ENCODE measurements at regions not wholly inside any gene's neighbourhood (a gene's known extent, or its start where the extent isn't known, plus 50 kb on each side); places are given as distances from the start of the nearest gene placed in this dataset.

DNA sequence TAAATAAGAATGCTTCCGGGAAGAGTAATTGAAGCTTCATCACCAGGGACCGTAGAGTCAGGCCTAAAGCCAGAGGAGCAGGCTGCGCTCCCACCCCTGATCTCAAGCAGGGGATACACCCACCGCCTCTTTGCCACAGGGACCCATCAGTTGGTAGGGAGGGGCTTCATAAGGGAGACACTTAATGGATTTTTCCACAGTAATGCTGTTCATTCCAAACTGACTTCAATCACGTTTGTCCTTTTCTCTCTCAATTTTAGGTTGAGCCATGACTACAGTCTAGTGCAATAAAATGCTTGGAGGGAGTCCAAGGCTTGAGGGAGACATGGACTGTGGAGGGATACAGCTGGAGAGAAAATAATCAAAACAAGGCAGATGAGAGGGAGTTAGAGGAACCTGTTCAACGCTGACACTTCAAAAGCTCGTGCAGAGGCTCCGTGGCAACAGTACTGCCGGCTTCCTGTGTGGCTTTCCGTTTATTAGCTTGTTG, 111.5 kb downstream of the SEC16B start:
- peaks cover 9% of the 10 kb centered on the region for H3K9me3 Mint-ChIP-seq
- TF ChIP-seq, protein P1, sequence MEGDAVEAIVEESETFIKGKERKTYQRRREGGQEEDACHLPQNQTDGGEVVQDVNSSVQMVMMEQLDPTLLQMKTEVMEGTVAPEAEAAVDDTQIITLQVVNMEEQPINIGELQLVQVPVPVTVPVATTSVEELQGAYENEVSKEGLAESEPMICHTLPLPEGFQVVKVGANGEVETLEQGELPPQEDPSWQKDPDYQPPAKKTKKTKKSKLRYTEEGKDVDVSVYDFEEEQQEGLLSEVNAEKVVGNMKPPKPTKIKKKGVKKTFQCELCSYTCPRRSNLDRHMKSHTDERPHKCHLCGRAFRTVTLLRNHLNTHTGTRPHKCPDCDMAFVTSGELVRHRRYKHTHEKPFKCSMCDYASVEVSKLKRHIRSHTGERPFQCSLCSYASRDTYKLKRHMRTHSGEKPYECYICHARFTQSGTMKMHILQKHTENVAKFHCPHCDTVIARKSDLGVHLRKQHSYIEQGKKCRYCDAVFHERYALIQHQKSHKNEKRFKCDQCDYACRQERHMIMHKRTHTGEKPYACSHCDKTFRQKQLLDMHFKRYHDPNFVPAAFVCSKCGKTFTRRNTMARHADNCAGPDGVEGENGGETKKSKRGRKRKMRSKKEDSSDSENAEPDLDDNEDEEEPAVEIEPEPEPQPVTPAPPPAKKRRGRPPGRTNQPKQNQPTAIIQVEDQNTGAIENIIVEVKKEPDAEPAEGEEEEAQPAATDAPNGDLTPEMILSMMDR (conservative IDR thresholded peaks at IDR 0.05): no peak
- no peaks in the 10 kb centered on the region for H3K36me3 Mint-ChIP-seq
- no peak overlapping the region for H3K27ac Mint-ChIP-seq
- DNase-seq (ENCODE audit: extremely low spot score, unreplicated experiment): no peak
- peaks cover 5% of the 10 kb centered on the region for H3K27me3 Mint-ChIP-seq
- peaks cover 10% of the 10 kb centered on the region for H3K4me1 Mint-ChIP-seq (ENCODE audit: unreplicated experiment)
- H3K4me3 Mint-ChIP-seq: no peak overlapping the region

DNA sequence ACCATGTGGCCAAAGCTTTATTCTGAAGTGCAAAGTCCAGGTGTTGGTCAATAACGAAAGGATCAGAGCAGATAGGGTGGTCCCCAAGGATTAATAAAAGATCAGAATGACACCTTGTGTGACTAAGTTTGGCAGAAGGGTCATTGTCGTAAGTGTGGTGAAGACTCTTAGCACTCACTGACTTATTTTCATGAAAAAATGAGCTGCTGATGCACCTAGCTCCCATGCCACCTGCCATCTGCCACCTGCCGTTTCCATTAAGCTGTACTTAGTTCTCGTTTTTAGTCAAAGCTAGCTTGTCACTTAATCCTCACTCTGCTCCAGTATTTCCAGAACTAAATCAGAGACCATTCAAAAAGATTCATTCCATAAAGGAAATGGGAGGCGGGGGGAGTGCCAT, 112.6 kb downstream of the SEC16B start:
- peaks cover 10% of the 10 kb centered on the region for H3K4me1 Mint-ChIP-seq (ENCODE audit: unreplicated experiment)
- peaks cover 5% of the 10 kb centered on the region for H3K27me3 Mint-ChIP-seq
- no peak overlapping the region for H3K27ac Mint-ChIP-seq
- no peak overlapping the region for H3K4me3 Mint-ChIP-seq
- DNase-seq (ENCODE audit: extremely low spot score, unreplicated experiment): no peak
- peaks cover 9% of the 10 kb centered on the region for H3K9me3 Mint-ChIP-seq
- TF ChIP-seq, protein P1 (conservative IDR thresholded peaks at IDR 0.05): no peak
- no peaks in the 10 kb centered on the region for H3K36me3 Mint-ChIP-seq

DNA sequence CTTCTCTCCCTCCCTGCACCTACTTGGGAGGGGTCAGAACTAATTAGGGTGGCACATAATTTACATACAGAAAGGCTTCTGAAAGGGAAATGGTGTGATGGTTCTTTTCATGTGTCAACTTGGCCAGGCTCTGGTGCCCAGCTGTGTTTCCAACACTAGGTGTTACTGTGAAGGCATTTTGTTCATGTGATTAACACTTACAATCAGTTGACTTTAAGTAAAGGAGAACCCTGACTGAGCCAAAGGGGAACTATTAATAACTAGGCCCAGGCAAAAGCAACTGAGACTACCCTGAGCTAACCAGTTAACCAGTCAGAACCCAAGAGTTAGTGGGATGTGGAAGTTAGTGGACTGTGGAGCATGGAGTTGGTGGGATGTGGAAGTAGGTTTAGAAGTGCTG, 114.9 kb downstream of the SEC16B start:
- TF ChIP-seq, protein P1 (conservative IDR thresholded peaks at IDR 0.05): no peak
- peaks cover 10% of the 10 kb centered on the region for H3K4me1 Mint-ChIP-seq (ENCODE audit: unreplicated experiment)
- H3K27me3 Mint-ChIP-seq: peaks cover 7% of the 10 kb centered on the region
- no peaks in the 10 kb centered on the region for H3K36me3 Mint-ChIP-seq
- H3K4me3 Mint-ChIP-seq: no peak overlapping the region
- DNase-seq (ENCODE audit: extremely low spot score, unreplicated experiment): no peak
- H3K9me3 Mint-ChIP-seq: no peaks in the 10 kb centered on the region
- no peak overlapping the region for H3K27ac Mint-ChIP-seq

DNA sequence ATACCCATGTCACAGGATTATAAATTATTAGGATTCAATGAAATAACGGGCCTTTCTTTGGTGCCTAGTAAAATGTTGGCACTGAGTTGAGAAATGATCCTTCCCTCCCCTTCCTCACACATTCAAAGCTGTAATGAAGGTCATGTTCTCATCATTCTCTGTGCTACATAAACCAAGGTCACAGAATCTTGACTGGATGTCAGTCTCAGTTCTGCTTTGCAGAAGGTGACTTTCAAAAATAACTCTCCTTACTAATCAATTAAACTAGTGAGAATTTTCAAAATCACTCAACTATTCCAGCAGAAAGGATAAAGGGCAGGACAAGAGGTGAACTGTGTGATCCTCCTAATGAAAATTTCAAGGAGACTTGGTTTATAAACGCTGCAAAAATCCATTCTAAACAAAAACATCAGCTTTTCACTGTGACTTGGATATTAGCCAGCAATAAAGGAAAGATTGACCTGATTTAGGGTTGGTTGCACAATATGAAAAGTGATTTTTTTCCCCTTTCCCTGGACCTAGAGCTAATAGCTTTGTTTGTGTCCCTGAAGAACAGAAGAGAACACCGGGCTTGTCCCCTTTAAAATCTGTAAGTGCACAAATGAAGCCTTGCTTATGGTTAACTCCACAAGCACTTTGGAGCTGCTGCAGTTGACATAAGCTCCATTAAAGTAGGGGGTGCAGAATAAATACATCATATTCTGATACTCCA, 120.1 kb downstream of the SEC16B start:
- TF ChIP-seq, protein P1 (conservative IDR thresholded peaks at IDR 0.05): no peak
- Mint-ChIP-seq H3K27ac (no peak overlapping the region), H3K4me1 (ENCODE audit: unreplicated experiment) (no peaks in the 10 kb centered on the region), H3K27me3 (peaks cover 18% of the 10 kb centered on the region), H3K36me3 (no peaks in the 10 kb centered on the region), H3K4me3 (no peak overlapping the region), H3K9me3 (no peaks in the 10 kb centered on the region)
- DNase-seq (ENCODE audit: extremely low spot score, unreplicated experiment): no peak

DNA sequence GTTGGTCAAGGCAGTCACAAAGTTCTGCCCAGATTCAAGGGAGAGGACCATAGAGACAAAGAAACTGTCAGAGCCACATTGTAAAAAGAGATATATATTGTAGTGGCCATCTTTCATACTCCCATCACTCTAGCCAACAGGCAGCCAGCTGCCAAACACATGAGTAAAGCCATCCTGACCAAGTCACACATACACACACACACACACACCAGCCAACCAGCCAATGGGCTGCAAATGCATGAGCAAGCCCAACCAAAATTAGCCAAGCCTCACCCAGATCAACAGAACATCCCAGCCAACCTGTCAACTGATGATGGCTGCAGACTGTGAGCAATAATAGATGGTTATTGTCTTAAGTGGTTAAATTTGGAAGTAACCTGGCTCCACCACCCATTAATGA, 120.7 kb downstream of the SEC16B start:
- Mint-ChIP-seq H3K36me3 (no peaks in the 10 kb centered on the region), H3K4me3 (no peak overlapping the region), H3K27ac (no peak overlapping the region), H3K9me3 (no peaks in the 10 kb centered on the region), H3K27me3 (peaks cover 18% of the 10 kb centered on the region), H3K4me1 (ENCODE audit: unreplicated experiment) (no peaks in the 10 kb centered on the region)
- TF ChIP-seq, protein P1 (conservative IDR thresholded peaks at IDR 0.05): no peak
- no peak for DNase-seq (ENCODE audit: extremely low spot score, unreplicated experiment)
